D341Med (cell line): ENCODE measurements at regions not wholly inside any gene's neighbourhood (a gene's known extent, or its start where the extent isn't known, plus 50 kb on each side); places are given as distances from the start of the nearest gene placed in this dataset.
"Not testable (repeated sequence)": the region's sequence is repeated elsewhere in the genome, so short reads cannot be mapped to it uniquely, and the experiment has no call there.

Experiments used
- DNase-seq: peaks from one replicate; pipeline ENCODE4 v3.0.0; 2012; ENCODE audit warnings: low spot score

GRCh38 chr13:89215319-89215718 is 1544.1 kb downstream of the SLITRK5 start:
- DNase-seq = not testable (repeated sequence)

DNA sequence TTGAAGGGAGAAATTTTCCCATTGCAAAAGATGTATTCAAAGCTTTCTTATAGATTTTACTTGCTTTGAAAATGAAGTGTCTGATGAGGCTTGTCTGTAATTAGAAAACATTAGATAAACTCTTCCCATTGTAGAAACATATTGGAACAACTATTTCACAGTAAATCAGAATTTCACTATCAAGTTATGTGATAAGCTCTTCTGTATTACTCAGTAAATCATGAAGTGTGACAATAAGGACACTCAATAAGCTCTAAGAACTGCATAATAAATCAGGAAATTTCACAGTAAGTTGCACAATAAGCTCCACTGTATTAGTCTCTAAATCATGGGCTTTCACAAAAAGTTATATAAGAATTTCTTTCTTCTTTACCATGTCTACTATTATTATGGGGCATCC is 1546.6 kb downstream of the SLITRK5 start:
- no peak for DNase-seq

DNA sequence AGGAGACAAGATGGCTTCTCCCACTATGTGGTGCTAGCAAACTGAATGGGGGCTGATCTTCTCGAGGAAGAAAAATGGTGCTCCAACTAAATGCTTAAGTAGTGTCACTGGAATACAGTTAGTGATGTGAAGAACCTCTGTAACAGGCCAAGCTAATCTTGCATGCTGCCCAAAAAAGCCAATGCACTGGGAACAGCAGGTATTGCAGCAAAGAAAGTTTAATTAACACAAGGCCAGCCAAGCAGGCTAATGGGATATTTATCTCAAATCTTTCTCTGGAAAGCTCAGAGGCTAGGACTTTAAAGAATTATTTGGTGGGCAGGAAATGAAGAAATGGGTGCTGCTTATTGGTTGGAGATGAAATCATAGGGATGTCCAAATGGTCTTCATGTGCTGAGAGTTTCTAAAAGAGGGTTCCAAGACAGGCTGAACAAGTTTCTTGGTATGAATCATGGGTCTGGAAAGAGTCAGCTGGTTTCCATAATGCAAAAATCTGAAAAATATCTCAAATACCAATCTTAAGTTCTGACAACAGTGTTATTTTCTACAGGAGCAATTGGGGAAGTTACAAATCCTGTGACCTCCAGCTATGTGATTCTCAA is 1550.5 kb downstream of the SLITRK5 start:
- no peak for DNase-seq

GRCh38 chr13:89227356-89227755 is 1556.2 kb downstream of the SLITRK5 start:
- DNase-seq = no peak

DNA sequence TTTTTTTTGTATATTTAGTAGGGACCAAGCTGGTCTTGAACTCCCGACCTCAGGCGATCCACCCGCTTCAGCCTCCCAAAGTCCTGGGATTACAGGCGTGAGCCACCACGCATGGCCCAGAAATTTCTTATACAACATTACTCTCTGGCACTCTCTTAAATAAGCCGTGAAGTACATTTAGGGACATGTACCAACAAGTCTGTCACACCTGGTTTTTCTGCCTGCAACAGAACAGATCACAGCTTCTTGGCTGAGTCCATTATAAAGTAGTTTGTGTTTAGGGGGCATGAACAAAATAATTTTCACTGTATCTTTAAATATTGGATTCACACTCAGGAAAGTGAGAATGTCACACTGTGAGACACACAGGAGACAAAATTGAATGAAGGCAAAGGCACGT is 1567.3 kb downstream of the SLITRK5 start:
- DNase-seq = no peak

- DNase-seq = no peak
Measured at GRCh38 chr13:89239361-89240127, 1568.4 kb downstream of the SLITRK5 start.

- no peak for DNase-seq
Measured at GRCh38 chr13:89255844-89256406, 1584.8 kb downstream of the SLITRK5 start.

GRCh38 chr13:89267734-89268133 is 1596.6 kb downstream of the SLITRK5 start:
- no peak for DNase-seq

GRCh38 chr13:89269737-89270136 is 1598.6 kb downstream of the SLITRK5 start:
- no peak for DNase-seq

DNA sequence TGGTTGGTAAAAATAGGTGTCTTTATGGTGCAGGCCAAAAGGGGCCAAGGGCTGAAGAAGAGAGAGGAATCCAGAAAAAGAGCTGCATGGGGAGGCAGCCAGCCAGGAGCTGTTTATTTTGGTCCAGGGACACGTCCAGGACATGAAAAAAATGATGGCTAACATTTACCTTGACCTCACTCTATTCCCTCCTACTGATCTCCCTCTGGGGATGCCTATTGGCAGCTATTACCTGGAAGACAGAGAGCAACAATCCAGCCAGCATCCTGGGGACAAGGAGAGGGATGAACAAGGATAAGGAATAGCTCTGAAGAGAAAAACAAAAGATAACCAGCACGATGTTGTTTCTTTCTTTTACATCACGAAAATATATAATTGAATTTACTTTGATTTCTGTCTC is 1599.6 kb downstream of the SLITRK5 start:
- DNase-seq = no peak

DNA sequence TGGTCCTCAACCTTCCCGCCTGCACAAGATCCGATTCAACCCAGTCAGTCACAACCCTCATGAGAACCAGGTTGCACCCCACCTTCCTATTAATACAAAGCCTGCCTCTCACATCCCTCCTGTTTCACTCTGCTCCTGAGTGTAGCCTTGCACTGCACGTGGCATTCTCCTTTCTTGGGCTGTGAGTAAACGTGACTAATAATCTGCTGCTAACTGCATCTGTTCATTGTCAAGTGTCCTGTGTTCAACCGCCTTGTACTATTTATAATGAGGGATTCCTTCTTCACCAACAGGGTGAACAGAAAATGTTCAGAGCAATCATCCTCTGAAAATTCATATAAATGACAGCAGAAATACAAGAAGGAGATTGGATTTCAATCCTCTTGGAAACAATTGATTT is 1608.2 kb downstream of the SLITRK5 start:
- no peak for DNase-seq

DNA sequence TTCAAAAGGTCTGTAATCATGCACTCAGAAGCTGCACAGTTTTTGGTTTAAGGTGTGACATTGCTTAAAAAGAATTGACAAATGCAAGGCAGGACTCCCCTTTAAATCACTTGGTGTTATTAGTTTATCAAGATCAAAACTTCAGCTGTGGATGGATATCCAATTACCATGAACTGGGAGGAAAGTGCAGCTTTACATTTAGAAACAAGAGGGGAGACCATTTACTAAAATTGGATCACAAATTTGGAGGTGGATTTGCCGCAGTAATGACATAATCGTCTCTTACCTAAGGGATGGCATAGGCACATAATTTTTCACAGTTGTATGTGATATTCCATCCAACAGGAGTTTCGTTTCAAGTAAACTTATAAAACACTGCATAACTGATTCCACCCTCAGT is 1610.2 kb downstream of the SLITRK5 start:
- no peak for DNase-seq

DNA sequence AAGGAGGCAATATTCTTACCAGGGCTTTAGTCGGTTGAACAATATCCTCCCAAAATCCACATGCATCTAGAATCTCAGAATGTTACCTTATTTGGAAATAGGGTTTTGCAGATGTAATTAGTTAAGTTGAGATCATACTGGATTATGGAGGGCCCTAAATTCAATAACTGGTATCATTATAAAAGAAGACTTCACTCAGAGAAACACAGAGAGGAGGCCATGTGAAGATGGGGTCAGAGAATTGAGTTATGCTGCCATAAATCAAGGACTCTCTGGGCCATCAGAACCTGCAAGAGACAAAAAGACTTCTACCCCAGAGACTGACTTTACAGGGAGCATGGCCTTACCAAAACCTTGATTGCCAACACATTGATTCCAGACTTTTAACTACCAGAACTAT is 1611.1 kb downstream of the SLITRK5 start:
- no peak for DNase-seq

DNA sequence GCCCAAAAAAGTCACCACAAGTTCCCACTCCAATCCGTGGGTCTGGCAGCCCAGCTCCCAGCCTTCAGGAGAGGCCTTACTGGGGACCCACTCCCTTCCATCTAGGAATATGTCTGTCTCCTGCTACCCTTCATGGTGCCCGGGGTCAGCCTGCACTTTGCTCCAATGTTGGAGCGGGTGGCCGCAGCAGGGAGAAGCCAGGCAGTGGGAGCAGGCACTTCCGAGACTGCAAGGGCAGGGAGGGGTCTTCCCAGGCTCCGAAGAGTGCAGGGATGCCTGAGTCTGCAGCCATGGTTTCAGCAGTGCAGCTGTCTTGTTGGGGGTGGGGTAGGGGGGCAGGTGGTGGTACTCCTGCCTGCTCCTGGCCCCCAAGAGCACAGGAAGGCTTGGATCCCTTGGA is 1616.2 kb downstream of the SLITRK5 start:
- no peak for DNase-seq

GRCh38 chr13:89294115-89294867 is 1623.1 kb downstream of the SLITRK5 start:
- DNase-seq = no peak

DNA sequence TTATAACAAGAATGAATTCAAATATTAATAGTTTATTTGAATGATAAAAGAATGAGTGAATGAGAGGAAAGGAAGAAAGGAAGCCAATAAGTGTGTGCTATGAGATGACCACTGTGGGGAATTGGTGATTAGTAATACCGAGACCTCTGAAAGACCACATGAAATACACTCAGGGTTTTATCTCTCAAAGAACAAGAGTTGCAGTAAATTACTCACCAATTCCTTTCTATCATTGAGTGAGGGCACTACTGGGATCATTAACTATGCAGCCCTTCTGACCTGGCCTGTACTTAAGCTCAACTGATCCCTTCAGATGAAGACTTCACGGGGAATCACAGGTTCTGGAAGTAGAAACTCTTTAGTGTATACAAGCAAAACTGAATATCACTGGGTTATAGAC is 1636.1 kb downstream of the SLITRK5 start:
- DNase-seq = no peak

DNA sequence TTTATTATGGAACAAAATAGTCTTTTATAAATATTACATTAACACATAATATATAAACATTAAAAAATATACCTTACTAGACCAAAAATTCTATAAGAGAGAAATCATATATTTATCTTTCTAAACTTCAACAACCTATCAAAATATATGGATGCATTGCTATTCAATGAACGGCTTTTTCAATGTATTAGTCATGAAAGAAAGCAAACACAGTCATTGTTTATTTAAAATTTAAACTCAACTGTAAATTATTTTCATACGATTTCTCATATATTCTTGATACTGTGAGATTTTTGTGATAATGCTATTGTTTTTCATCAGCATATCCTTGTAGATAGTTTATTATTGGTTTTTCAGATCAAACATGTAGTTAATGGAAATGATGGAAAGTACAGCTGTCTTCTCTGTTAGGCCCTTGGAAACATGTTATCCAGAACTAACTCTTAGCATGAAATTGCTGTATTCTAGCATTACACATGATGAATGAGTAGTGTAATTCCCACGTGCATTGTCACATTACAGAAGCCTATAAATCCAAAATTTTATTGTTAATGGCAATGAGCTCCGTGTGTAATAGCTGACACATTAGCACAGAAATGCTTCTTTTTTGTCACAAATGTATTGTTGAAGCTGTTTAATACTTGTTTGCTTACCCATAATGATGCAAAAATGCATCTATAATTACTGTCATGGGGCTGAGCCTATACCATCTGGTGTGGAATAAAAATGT is 1639.9 kb downstream of the SLITRK5 start:
- DNase-seq = no peak

DNA sequence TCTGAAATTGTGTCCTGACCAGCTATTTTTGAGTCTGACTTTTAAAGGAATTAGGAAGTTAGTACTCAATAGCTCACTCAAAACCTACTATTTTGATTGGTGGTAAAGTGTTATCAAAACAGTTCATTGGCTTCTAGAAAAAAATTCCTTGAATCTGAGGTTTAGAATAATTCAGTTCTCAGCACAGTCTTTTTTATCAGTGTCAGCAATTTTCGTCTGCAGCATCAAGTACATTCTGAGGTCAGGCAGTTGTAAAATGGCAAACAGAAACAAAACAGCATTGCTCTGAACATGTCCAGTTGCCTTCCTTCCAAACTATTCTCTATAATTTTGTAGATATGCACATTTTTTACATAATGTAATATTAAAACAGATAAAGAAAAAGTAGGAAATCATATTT is 1644.1 kb downstream of the SLITRK5 start:
- no peak for DNase-seq

DNA sequence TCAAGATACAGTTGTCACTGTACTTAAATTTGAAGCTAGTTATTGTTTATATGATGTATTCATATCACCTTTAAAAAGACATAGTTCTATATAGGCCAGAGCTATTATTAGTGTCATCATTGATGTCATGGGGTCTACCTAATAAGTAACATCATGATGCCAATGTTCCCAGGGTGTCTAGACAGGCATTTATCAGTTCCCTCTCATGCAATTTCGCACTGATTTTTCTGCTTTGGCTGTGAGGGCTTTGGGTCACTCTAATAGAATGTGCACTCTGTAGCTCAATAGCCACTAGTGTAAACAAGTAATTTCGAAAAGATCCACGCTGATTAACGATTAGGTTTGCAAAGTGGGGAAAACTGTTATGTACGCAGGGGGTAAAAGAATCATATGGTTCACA is 1651.3 kb downstream of the SLITRK5 start:
- DNase-seq = no peak

GRCh38 chr13:89324582-89324981 is 1653.4 kb downstream of the SLITRK5 start:
- DNase-seq = no peak

DNA sequence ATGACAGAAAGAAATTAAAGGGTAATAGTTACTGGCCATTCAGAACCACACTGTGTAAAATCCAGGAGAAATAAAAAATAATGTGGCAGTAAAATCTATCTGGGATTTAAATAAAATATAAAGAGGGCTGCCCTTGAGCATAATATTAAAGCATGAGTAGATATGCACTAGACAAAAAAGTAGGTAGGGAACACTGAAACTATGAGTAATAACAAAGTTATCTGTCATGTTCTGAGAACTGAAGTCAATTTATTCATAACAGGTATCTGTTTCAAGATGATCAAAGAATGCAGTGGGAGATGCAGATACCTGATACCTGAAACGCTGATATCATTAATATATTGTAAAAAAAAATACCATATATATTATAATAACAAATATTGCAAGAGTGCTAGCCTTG is 1672.0 kb downstream of the SLITRK5 start:
- no peak for DNase-seq

DNA sequence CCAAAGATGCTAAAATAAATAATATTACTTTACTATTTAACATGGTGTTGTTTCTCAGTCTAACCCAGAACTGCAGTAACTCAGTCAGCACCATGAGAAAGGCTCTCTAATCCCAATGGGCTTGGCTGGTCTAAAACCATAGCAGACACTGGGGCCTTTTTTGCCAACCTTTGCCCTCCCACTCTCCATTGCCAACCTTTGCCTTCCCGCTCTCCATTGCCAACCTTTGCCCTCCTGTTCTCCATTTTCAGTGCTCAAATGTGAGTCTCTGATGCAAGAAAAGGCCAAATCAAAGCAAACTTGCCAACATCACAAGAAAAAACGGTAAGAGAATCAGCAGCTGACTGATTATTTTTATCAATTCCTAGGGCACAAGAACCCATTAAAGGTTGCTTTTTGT is 1681.2 kb downstream of the SLITRK5 start:
- no peak for DNase-seq
